CD8-positive, alpha-beta memory T cell (primary cell): ENCODE measurements at regions not wholly inside any gene's neighbourhood (a gene's known extent, or its start where the extent isn't known, plus 50 kb on each side); places are given as distances from the start of the nearest gene placed in this dataset.

Experiments used
- CTCF ChIA-PET: fragments of 350-600 bp; sonication (Branson Sonifier 250); formaldehyde crosslinking; loops from one replicate; lab custom pipeline; 2021; ENCODE audit warnings: antibody characterized with exemption; lab: Charles Lee
- POLR2A ChIA-PET: fragments of 350-600 bp; sonication (Branson Sonifier 250); formaldehyde crosslinking; loops from one replicate; lab custom pipeline; 2021; ENCODE audit warnings: antibody characterized with exemption; lab: Charles Lee
- DNase-seq, 5 donors: peaks; one replicate each; pipeline versions ENCODE4 v3.0.0 to v3.0.0-alpha.2; 2020 to 2022; ENCODE audit warnings: mixed read lengths in 1 of 5
- H3K27ac ChIP-seq: one replicate; pipeline ENCODE4 v1.7.0; 2013; ENCODE audit warnings: low read depth, mild to moderate bottlenecking, low read length, moderate library complexity
- H3K27me3 ChIP-seq: 2 replicates; pipeline ENCODE4 v1.7.0; 2013; ENCODE audit warnings: low read length, mild to moderate bottlenecking; ENCODE audit not compliant: insufficient read depth, poor library complexity, severe bottlenecking
- H3K36me3 ChIP-seq: 2 replicates; pipeline ENCODE4 v1.7.0; 2013; ENCODE audit warnings: mild to moderate bottlenecking, low read length, moderate library complexity; ENCODE audit not compliant: insufficient read depth
- H3K4me1 ChIP-seq: 2 replicates; pipeline ENCODE4 v1.7.0; 2013; ENCODE audit warnings: mild to moderate bottlenecking, low read length, moderate library complexity; ENCODE audit not compliant: insufficient read depth
- H3K4me3 ChIP-seq: 2 replicates; pipeline ENCODE4 v1.7.0; 2013; ENCODE audit warnings: mild to moderate bottlenecking, low read length
- H3K9me3 ChIP-seq: 2 replicates; pipeline ENCODE4 v1.7.0; 2013; ENCODE audit warnings: mild to moderate bottlenecking, low read length
- H3K27ac Mint-ChIP-seq, 8 donors: one replicate each; pipeline ENCODE4 v1.8.0; 2020 to 2021; ENCODE audit warnings: mixed read lengths in 8 of 8, mild to moderate bottlenecking in 6 of 8, inconsistent platforms in 3 of 8, moderate library complexity in 3 of 8
- H3K27me3 Mint-ChIP-seq, 2 donors: one replicate each; pipeline ENCODE4 v1.8.0; 2020 to 2021; ENCODE audit warnings: mixed read lengths in 2 of 2, mild to moderate bottlenecking in 1 of 2, moderate library complexity in 1 of 2
- H3K36me3 Mint-ChIP-seq, 3 donors: one replicate each; pipeline ENCODE4 v1.8.0; 2020 to 2021; ENCODE audit warnings: mixed read lengths in 3 of 3, inconsistent platforms in 1 of 3, mild to moderate bottlenecking in 1 of 3
- H3K4me1 Mint-ChIP-seq, 3 donors: one replicate each; pipeline ENCODE4 v1.8.0; 2020 to 2021; ENCODE audit warnings: mixed read lengths in 3 of 3, inconsistent platforms in 1 of 3, mild to moderate bottlenecking in 1 of 3
- H3K4me3 Mint-ChIP-seq, 7 donors: one replicate each; pipeline ENCODE4 v1.8.0; 2020 to 2021; ENCODE audit warnings: mixed read lengths in 7 of 7, mild to moderate bottlenecking in 6 of 7, moderate library complexity in 4 of 7, inconsistent platforms in 2 of 7
- H3K9me3 Mint-ChIP-seq, 5 donors: one replicate each; pipeline ENCODE4 v1.8.0; 2020 to 2022; ENCODE audit warnings: mixed read lengths in 5 of 5, mild to moderate bottlenecking in 3 of 5, moderate library complexity in 2 of 5, inconsistent platforms in 1 of 5

GRCh38 chr2:199594443-199594842 lies 136.7 kb upstream of the SATB2 start:
- Mint-ChIP-seq H3K27me3 (no peaks in the 10 kb centered on the region), H3K9me3 (peaks cover 0 to 3% (median 0%) of the 10 kb centered on the region in 5 donors), H3K36me3 (no peaks in the 10 kb centered on the region), H3K4me3 (no peak overlapping the region), H3K27ac (no peak overlapping the region), H3K4me1 (no peaks in the 10 kb centered on the region)
- H3K4me1 ChIP-seq: no peaks in the 10 kb centered on the region
- no peak for DNase-seq
- H3K4me3 ChIP-seq: no peak overlapping the region
- H3K9me3 ChIP-seq: no peaks in the 10 kb centered on the region
- ChIA-PET POLR2A (no interaction called here), CTCF (no interaction called here)
- no peaks in the 10 kb centered on the region for H3K27me3 ChIP-seq
- H3K36me3 ChIP-seq: no peaks in the 10 kb centered on the region
- no peak overlapping the region for H3K27ac ChIP-seq

GRCh38 chr2:199591826-199592225 lies 134.1 kb upstream of the SATB2 start:
- no peak for DNase-seq
- Histone ChIP-seq H3K4me3 (no peak overlapping the region), H3K27me3 (no peaks in the 10 kb centered on the region), H3K4me1 (no peaks in the 10 kb centered on the region), H3K9me3 (no peaks in the 10 kb centered on the region), H3K36me3 (no peaks in the 10 kb centered on the region), H3K27ac (no peak overlapping the region)
- H3K36me3 Mint-ChIP-seq: no peaks in the 10 kb centered on the region
- H3K9me3 Mint-ChIP-seq: peaks cover 0 to 3% (median 0%) of the 10 kb centered on the region in 5 donors
- H3K27me3 Mint-ChIP-seq: no peaks in the 10 kb centered on the region
- POLR2A ChIA-PET: no interaction called here
- CTCF ChIA-PET: no interaction called here
- H3K4me3 Mint-ChIP-seq: no peak overlapping the region
- H3K27ac Mint-ChIP-seq: no peak overlapping the region
- H3K4me1 Mint-ChIP-seq: no peaks in the 10 kb centered on the region

GRCh38 chr2:199590321-199591203 lies 132.8 kb upstream of the SATB2 start:
- H3K4me1 ChIP-seq: no peaks in the 10 kb centered on the region
- ChIA-PET POLR2A (no interaction called here), CTCF (no interaction called here)
- H3K36me3 ChIP-seq: no peaks in the 10 kb centered on the region
- DNase-seq: no peak
- Mint-ChIP-seq H3K4me3 (no peak overlapping the region), H3K9me3 (peaks cover 0 to 3% (median 0%) of the 10 kb centered on the region in 5 donors), H3K27ac (no peak overlapping the region), H3K36me3 (no peaks in the 10 kb centered on the region), H3K27me3 (no peaks in the 10 kb centered on the region), H3K4me1 (no peaks in the 10 kb centered on the region)
- H3K9me3 ChIP-seq: no peaks in the 10 kb centered on the region
- H3K27me3 ChIP-seq: no peaks in the 10 kb centered on the region
- no peak overlapping the region for H3K4me3 ChIP-seq
- H3K27ac ChIP-seq: no peak overlapping the region

GRCh38 chr2:199589306-199589705 lies 131.6 kb upstream of the SATB2 start:
- Mint-ChIP-seq H3K27me3 (peaks cover 0 to 5% of the 10 kb centered on the region in 2 donors), H3K4me3 (no peak overlapping the region), H3K9me3 (peaks cover 0 to 3% (median 0%) of the 10 kb centered on the region in 5 donors), H3K36me3 (no peaks in the 10 kb centered on the region), H3K4me1 (no peaks in the 10 kb centered on the region), H3K27ac (no peak overlapping the region)
- H3K36me3 ChIP-seq: no peaks in the 10 kb centered on the region
- no peaks in the 10 kb centered on the region for H3K4me1 ChIP-seq
- H3K27me3 ChIP-seq: no peaks in the 10 kb centered on the region
- CTCF ChIA-PET: no interaction called here
- no peak overlapping the region for H3K4me3 ChIP-seq
- POLR2A ChIA-PET: no interaction called here
- H3K27ac ChIP-seq: no peak overlapping the region
- H3K9me3 ChIP-seq: no peaks in the 10 kb centered on the region
- no peak for DNase-seq

GRCh38 chr2:199588054-199588453 lies 130.3 kb upstream of the SATB2 start:
- ChIA-PET POLR2A (no interaction called here), CTCF (no interaction called here)
- no peaks in the 10 kb centered on the region for H3K9me3 ChIP-seq
- H3K27me3 ChIP-seq: no peaks in the 10 kb centered on the region
- no peak overlapping the region for H3K4me3 ChIP-seq
- Mint-ChIP-seq H3K27ac (no peak overlapping the region), H3K4me3 (no peak overlapping the region), H3K4me1 (no peaks in the 10 kb centered on the region), H3K27me3 (peaks cover 0 to 12% of the 10 kb centered on the region in 2 donors), H3K9me3 (peaks cover 0 to 3% (median 0%) of the 10 kb centered on the region in 5 donors), H3K36me3 (no peaks in the 10 kb centered on the region)
- no peaks in the 10 kb centered on the region for H3K36me3 ChIP-seq
- DNase-seq: no peak
- H3K27ac ChIP-seq: no peak overlapping the region
- H3K4me1 ChIP-seq: no peaks in the 10 kb centered on the region

- no peak overlapping the region for H3K4me3 Mint-ChIP-seq
- no peaks in the 10 kb centered on the region for H3K36me3 Mint-ChIP-seq
- CTCF ChIA-PET: no interaction called here
- DNase-seq: no peak
- peaks cover 0 to 12% of the 10 kb centered on the region in 2 donors for H3K27me3 Mint-ChIP-seq
- H3K36me3 ChIP-seq: no peaks in the 10 kb centered on the region
- POLR2A ChIA-PET: no interaction called here
- no peaks in the 10 kb centered on the region for H3K4me1 Mint-ChIP-seq
- no peaks in the 10 kb centered on the region for H3K9me3 ChIP-seq
- no peak overlapping the region for H3K27ac Mint-ChIP-seq
- H3K9me3 Mint-ChIP-seq: peaks cover 0 to 3% (median 0%) of the 10 kb centered on the region in 5 donors
- no peaks in the 10 kb centered on the region for H3K27me3 ChIP-seq
- no peak overlapping the region for H3K4me3 ChIP-seq
- no peaks in the 10 kb centered on the region for H3K4me1 ChIP-seq
- H3K27ac ChIP-seq: no peak overlapping the region
Observed at GRCh38 chr2:199586646-199587045, 128.9 kb upstream of the SATB2 start.

GRCh38 chr2:199583676-199584075 lies 125.9 kb upstream of the SATB2 start:
- no peak overlapping the region for H3K27ac Mint-ChIP-seq
- H3K4me3 Mint-ChIP-seq: no peak overlapping the region
- H3K4me1 Mint-ChIP-seq: no peaks in the 10 kb centered on the region
- no peaks in the 10 kb centered on the region for H3K27me3 ChIP-seq
- H3K9me3 ChIP-seq: no peaks in the 10 kb centered on the region
- no peak overlapping the region for H3K27ac ChIP-seq
- peaks cover 0 to 3% (median 0%) of the 10 kb centered on the region in 5 donors for H3K9me3 Mint-ChIP-seq
- H3K36me3 Mint-ChIP-seq: no peaks in the 10 kb centered on the region
- no peaks in the 10 kb centered on the region for H3K4me1 ChIP-seq
- no peak for DNase-seq
- ChIA-PET CTCF (no interaction called here), POLR2A (no interaction called here)
- H3K4me3 ChIP-seq: no peak overlapping the region
- no peaks in the 10 kb centered on the region for H3K36me3 ChIP-seq
- peaks cover 0 to 15% of the 10 kb centered on the region in 2 donors for H3K27me3 Mint-ChIP-seq

- DNase-seq: no peak
- POLR2A ChIA-PET: no interaction called here
- H3K9me3 ChIP-seq: no peaks in the 10 kb centered on the region
- H3K27ac ChIP-seq: no peak overlapping the region
- Mint-ChIP-seq H3K9me3 (peaks cover 0 to 3% (median 0%) of the 10 kb centered on the region in 5 donors), H3K27ac (no peak overlapping the region), H3K4me3 (no peak overlapping the region), H3K36me3 (no peaks in the 10 kb centered on the region), H3K4me1 (no peaks in the 10 kb centered on the region), H3K27me3 (peaks cover 0 to 15% of the 10 kb centered on the region in 2 donors)
- no peaks in the 10 kb centered on the region for H3K27me3 ChIP-seq
- H3K36me3 ChIP-seq: no peaks in the 10 kb centered on the region
- no peak overlapping the region for H3K4me3 ChIP-seq
- CTCF ChIA-PET: no interaction called here
- H3K4me1 ChIP-seq: no peaks in the 10 kb centered on the region
Observed at GRCh38 chr2:199581935-199582360, 124.2 kb upstream of the SATB2 start.
